ENCODE measurements at regions not wholly inside any gene's neighbourhood (a gene's known extent, or its start where the extent isn't known, plus 50 kb on each side); places are given as distances from the start of the nearest gene placed in this dataset.
"Not testable (repeated sequence)": the region's sequence is repeated elsewhere in the genome, so short reads cannot be mapped to it uniquely, and the experiment has no call there.

DNA sequence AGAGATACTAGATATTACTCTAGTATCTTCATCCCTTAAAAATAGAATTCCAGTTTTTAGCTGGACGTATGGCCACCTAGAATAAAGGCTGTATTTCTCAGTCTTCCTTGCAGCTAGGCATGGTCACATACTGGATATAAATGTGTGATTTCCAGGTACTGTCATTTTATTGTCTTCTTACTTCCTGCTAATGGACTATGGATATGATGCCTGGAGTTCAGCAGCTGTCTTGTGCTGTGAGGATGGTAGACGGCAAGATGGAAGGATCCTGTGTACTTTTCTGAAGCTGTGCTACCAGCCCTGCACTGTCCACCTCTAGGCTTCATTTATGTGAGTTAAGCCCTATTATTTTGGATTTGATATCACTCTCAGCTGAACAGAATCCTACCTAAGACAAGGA is 83.4 kb downstream of the EBLN2 start:
- intact Hi-C loops (cut with DNase I), result no loop called here
- Histone ChIP-seq H3K9me3 (no peaks in the 10 kb centered on the region), H3K36me3 (no peaks in the 10 kb centered on the region), H3K27me3 (no peaks in the 10 kb centered on the region), H3K4me3 (no peak overlapping the region), H3K27ac (no peak overlapping the region), H3K4me1 (peaks cover 0 to 4% (median 0%) of the 10 kb centered on the region in 3 donors)
- no peak for DNase-seq
- TF ChIP-seq CTCF (IDR thresholded peaks at IDR 0.05) (no peak), POLR2A (IDR thresholded peaks at IDR 0.05) (no peak)
- WGBS, 2 donors, result 79 to 82% methylated on average over 2 of the region's 2 CpGs

DNA sequence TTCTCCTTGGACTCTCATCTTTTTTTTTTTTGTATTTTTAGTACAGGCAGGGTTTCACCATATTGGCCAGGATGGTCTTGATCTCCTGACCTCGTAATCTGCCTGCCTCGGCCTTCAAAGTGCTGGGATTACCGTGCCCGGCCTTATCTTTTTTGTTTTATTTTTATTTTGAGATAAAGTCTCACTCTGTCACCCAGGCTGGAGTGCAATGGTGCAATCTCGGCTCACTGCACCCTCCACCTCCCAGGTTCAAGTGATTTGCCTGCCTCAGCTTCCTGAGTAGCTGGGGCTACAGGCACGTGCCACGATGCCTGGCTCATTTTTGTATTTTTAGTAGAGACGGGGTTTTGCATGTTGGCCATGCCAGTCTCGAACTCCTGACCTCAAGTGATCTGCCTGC is 86.0 kb downstream of the EBLN2 start:
- H3K36me3 ChIP-seq; H3K4me1 ChIP-seq; H3K9me3 ChIP-seq; intact Hi-C loops (cut with DNase I); H3K27me3 ChIP-seq; H3K4me3 ChIP-seq; DNase-seq; H3K27ac ChIP-seq: not testable (repeated sequence)
- WGBS, 2 donors, result 64 to 69% methylated on average over 6 to 8 of the region's 9 CpGs

DNA sequence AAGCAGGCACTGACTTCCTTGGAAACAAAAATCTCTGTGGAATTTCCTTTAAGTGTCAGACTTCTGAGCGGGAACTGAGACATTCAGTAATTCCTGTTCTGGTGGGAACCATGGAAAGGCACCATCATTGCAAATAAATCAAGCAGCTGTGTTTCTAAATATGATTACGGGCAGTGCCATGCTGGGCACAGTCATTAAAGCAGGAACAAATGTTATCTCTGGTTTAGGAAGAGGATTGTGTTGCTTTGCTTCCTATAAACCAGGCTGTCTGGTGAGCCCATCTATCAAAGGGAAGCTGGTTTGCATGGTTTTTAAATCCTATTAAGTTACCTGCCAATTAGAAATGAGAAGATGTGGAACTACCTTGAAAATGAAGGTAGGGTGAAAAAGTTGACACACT is 86.7 kb downstream of the EBLN2 start:
- H3K27ac ChIP-seq, result no peak overlapping the region
- WGBS, 2 donors, result 56 to 65% methylated on average over 2 of the region's 2 CpGs
- no peak for DNase-seq
- H3K9me3 ChIP-seq, result no peaks in the 10 kb centered on the region
- H3K27me3 ChIP-seq, result no peaks in the 10 kb centered on the region
- no peaks in the 10 kb centered on the region for H3K4me1 ChIP-seq
- no peak for TF ChIP-seq CTCF (IDR thresholded peaks at IDR 0.05)
- TF ChIP-seq POLR2A (IDR thresholded peaks at IDR 0.05), result no peak
- no peak overlapping the region for H3K4me3 ChIP-seq
- H3K36me3 ChIP-seq, result no peaks in the 10 kb centered on the region
- intact Hi-C loops (cut with DNase I), result no loop called here

GRCh38 chr3:73148682-73149081 is 87.2 kb downstream of the EBLN2 start:
- DNase-seq, result no peak
- no peak overlapping the region for H3K27ac ChIP-seq
- no peak overlapping the region for H3K4me3 ChIP-seq
- no peaks in the 10 kb centered on the region for H3K4me1 ChIP-seq
- intact Hi-C loops (cut with DNase I), result no loop called here
- 17 to 21% methylated on average over 2 of the region's 2 CpGs for WGBS, 2 donors
- H3K36me3 ChIP-seq, result no peaks in the 10 kb centered on the region
- H3K9me3 ChIP-seq, result no peaks in the 10 kb centered on the region
- no peaks in the 10 kb centered on the region for H3K27me3 ChIP-seq
- no peak for TF ChIP-seq CTCF (IDR thresholded peaks at IDR 0.05)
- no peak for TF ChIP-seq POLR2A (IDR thresholded peaks at IDR 0.05)

- Histone ChIP-seq H3K4me1 (no peaks in the 10 kb centered on the region), H3K27me3 (no peaks in the 10 kb centered on the region), H3K4me3 (no peak overlapping the region), H3K36me3 (no peaks in the 10 kb centered on the region), H3K9me3 (no peaks in the 10 kb centered on the region), H3K27ac (no peak overlapping the region)
- no peak for DNase-seq
- intact Hi-C loops (cut with DNase I), result no loop called here
- no peak for TF ChIP-seq POLR2A (IDR thresholded peaks at IDR 0.05)
- TF ChIP-seq CTCF (IDR thresholded peaks at IDR 0.05), result no peak
- WGBS, 2 donors, result 89 to 93% methylated on average over 5 of the region's 5 CpGs
Observed at GRCh38 chr3:73150369-73151130, 89.1 kb downstream of the EBLN2 start.

- H3K27me3 ChIP-seq; H3K36me3 ChIP-seq; H3K9me3 ChIP-seq; H3K4me1 ChIP-seq; H3K4me3 ChIP-seq; intact Hi-C loops (cut with DNase I); H3K27ac ChIP-seq; DNase-seq: not testable (repeated sequence)
- WGBS, 2 donors, result 92 to 94% methylated on average over 17 to 19 of the region's 22 CpGs
Observed at GRCh38 chr3:73152571-73152970, 91.1 kb downstream of the EBLN2 start.

- H3K27me3 ChIP-seq; intact Hi-C loops (cut with DNase I); H3K27ac ChIP-seq; H3K4me1 ChIP-seq; DNase-seq; H3K4me3 ChIP-seq; H3K36me3 ChIP-seq; H3K9me3 ChIP-seq: not testable (repeated sequence)
- WGBS, 2 donors, result 76 to 92% methylated on average over 2 of the region's 2 CpGs
Observed at GRCh38 chr3:73153057-73153456, 91.6 kb downstream of the EBLN2 start.

GRCh38 chr3:73154261-73154660 is 92.8 kb downstream of the EBLN2 start:
- H3K27me3 ChIP-seq; H3K36me3 ChIP-seq; H3K27ac ChIP-seq; intact Hi-C loops (cut with DNase I); H3K4me3 ChIP-seq; DNase-seq; H3K4me1 ChIP-seq; H3K9me3 ChIP-seq: not testable (repeated sequence)
- 30 to 39% methylated on average over 3 of the region's 3 CpGs for WGBS, 2 donors

DNA sequence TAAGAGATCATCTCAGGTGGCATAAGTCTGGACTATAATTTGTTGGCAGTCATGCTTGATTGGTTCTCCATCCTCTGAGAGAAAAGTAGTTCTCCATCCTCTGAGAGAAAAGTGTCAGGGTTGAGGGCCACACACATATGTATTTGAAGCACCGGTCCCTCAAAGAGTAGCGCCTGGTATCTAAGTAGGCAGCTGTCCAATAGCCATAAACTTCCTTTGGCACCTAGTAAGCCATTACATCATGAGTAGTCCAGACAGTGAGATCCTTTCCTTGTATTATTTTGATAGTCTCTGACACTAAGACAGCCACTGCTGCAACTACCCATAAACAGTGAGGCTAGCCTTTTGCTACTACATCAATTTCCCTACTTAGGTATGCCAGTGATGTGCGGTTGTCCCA is 94.0 kb downstream of the EBLN2 start:
- H3K27me3 ChIP-seq; H3K4me1 ChIP-seq; H3K27ac ChIP-seq; DNase-seq; H3K9me3 ChIP-seq; H3K36me3 ChIP-seq; H3K4me3 ChIP-seq; intact Hi-C loops (cut with DNase I): not testable (repeated sequence)
- 91 to 100% methylated on average over 3 of the region's 3 CpGs for WGBS, 2 donors
